ENCODE measurements at regions not wholly inside any gene's neighbourhood (a gene's known extent, or its start where the extent isn't known, plus 50 kb on each side); places are given as distances from the start of the nearest gene placed in this dataset. TPM values are rescaled to one million over a fixed set of nuclear protein-coding genes. Genes with fewer than 3 reads are reported as not detected.

Small RNA genes lying in the stretch of these regions (microRNA-seq; reads per million reads assigned to microRNA genes)
- not detected for gene MIR4708

Measured in HL-60 (cell line).